NB4 (cell line): ENCODE measurements at regions not wholly inside any gene's neighbourhood (a gene's known extent, or its start where the extent isn't known, plus 50 kb on each side); places are given as distances from the start of the nearest gene placed in this dataset.

Experiments used
- CTCF ChIP-seq: IDR thresholded peaks from one replicate; pipeline ENCODE4 v1.5.1; 2012; ENCODE audit warnings: low read depth, low read length
- MAX ChIP-seq: IDR thresholded peaks from 2 replicates; pipeline ENCODE4 v1.6.1; 2011; ENCODE audit warnings: low read depth, low read length
- MYC ChIP-seq: IDR thresholded peaks from 2 replicates; pipeline ENCODE4 v1.6.1; 2011; ENCODE audit warnings: low read depth, low read length
- POLR2A ChIP-seq: IDR thresholded peaks from 2 replicates; pipeline ENCODE4 v1.6.1; 2011; ENCODE audit warnings: mild to moderate bottlenecking; ENCODE audit not compliant: insufficient read length; ENCODE audit errors: extremely low read depth

GRCh38 chr15:97615114-97615513 lies 345.4 kb upstream of the ARRDC4 start:
- no peak for TF ChIP-seq CTCF
- TF ChIP-seq POLR2A, result no peak
- TF ChIP-seq MAX, result no peak
- TF ChIP-seq MYC, result no peak
